NCI-H345 (cell line): ENCODE measurements at regions not wholly inside any gene's neighbourhood (a gene's known extent, or its start where the extent isn't known, plus 50 kb on each side); places are given as distances from the start of the nearest gene placed in this dataset.

Experiments used
- DNase-seq: peaks from one replicate; lab custom pipeline; 2025; lab: John Stamatoyannopoulos, UW

DNA sequence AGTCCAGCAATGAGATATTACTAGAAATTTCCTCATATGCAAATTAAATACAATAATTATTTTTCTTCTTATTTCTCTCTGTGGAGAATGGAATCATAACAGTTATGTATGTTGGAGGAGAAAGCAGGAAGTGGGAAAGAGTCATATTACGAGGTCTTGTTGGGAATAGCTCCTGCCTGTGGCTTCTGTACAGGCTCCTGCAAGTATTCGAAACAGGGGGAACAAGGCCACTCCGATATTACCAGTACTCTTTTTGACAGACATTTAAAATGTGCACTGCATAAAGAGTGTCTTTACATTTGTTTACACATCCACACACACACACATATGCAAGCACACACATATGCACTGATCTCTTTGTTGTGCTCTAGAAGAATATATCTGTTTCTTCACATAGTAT, 812.0 kb upstream of the ZNF608 start:
- DNase-seq = no peak

DNA sequence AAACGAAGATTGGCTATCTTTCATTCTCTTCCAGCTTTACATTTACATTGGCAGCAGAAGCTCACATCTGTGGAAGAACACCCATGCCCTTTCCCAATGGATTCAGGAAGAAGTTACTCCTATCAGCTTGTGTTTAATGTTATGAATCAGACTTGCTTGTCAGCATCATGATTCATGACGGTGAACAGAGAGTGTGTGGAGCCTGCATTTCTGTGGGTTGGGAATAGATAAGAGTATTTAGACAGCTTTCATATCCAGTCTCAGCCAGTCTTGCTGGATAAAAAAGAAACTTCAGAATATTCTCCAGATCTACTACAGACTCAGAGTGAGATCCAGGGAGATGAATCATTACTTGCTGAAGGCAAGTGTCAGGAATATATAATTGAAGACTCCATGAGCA, 812.9 kb upstream of the ZNF608 start:
- no peak for DNase-seq

GRCh38 chr5:125560476-125561225, 814.2 kb upstream of the ZNF608 start:
- no peak for DNase-seq

DNA sequence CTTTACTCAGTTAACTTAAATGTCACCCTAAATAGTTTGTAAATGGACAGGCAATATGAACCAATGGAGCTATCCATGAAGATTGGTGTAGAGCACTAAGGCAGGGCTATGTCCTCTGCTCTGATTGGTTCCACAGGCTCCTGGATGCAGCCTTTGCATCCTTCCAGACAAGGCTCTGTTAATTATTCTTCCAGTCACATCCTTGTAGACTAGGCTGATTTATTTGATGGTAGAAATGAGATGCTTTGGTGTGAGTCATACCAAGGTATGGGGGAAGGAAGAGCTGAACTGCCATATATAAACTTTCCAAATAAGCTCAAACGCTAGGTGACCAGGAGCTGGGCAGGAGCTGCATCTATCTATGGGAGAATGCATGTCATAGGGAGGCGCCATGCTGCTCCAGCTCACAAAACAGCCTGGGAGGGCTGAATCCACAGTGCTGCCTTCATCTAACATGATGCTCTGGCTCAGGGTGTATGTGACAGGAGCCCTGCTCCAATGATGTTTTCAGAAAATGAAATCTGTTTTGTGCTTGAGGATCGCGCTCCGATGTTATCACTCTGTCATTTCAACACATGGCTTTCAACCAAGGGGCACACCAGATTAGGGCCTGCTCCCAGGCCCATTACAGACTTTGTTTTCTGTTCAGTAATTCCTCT, 818.0 kb upstream of the ZNF608 start:
- no peak for DNase-seq

GRCh38 chr5:125574491-125575044, 828.1 kb upstream of the ZNF608 start:
- no peak for DNase-seq

DNA sequence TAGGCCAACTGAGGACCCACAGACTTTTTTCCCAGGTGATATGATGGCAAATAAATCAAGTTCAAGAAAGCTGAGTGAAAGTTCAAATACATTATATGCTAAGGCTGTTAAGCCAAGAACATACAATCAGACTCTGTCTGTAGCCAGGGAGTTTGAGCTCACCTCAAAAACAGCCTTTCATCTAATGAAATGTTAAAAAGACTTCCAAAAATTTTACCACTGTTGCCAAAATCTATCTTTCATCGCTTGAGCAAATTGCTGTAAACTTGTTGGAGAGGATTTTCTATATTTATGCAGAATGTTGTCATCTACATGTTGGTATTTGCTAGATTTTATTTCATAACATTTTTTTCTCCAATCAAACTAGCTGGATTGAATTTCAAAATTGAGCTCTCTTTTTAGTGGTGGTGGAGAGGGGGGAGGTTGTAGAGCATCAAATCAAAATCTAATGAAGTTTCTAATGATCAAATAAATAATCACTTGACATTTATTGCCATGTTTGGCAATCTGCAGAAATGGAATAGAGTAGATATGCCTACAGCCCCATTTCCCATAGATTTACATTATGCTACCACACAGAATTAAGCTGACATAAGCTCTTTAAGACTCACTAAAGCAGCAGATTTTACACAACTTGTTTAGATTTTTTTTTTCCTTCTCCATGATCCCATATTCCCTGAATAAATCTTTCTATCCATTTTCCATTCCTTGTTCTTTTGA, 828.9 kb upstream of the ZNF608 start:
- DNase-seq = no peak

- peak; percentile 48 for DNase-seq
Observed at GRCh38 chr5:125575891-125576505, 829.6 kb upstream of the ZNF608 start.

DNA sequence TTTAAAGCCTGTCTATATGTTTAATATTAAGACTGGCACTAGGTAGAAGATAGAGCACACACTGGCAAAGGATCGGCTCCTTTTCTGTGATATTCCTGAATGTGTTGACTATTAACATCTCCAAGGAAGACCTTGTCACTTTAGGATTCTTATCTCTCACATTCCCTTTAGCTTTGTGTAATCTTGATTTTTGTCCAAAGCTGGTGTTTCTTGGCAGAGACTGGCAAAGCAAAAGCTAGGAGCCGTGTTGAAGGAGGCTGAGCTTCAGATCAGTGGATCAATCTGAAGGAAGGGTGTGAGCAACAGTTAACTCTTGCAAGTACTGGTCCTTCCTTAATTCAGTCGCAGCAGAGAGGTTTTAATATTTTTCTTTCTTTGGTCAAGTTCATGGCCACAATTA, 830.4 kb upstream of the ZNF608 start:
- no peak for DNase-seq

GRCh38 chr5:125578551-125578950, 832.1 kb upstream of the ZNF608 start:
- no peak for DNase-seq

GRCh38 chr5:125579182-125579581, 832.7 kb upstream of the ZNF608 start:
- DNase-seq = peak; percentile 44

- DNase-seq = no peak
Observed at GRCh38 chr5:125581311-125581710, 834.9 kb upstream of the ZNF608 start.

DNA sequence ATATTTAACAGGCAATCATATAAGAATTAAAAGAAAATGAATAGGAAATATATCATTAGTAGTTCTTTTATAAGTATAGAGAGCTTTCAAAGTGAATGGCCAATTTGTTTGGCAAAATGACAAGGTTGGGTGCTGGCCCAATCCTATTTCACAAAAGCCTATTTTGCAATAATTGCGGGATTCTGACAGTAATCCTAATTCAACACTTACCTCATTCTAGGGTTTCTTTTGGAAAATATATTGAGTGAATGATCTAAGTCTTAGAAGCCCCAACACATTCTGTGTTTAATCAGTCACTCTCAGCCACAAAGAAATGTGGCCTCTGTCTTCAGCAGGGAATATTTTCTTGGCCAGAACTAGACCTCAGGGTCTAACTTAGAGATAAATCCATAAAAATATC, 835.9 kb upstream of the ZNF608 start:
- no peak for DNase-seq

- no peak for DNase-seq
Observed at GRCh38 chr5:125583321-125584139, 837.1 kb upstream of the ZNF608 start.

DNA sequence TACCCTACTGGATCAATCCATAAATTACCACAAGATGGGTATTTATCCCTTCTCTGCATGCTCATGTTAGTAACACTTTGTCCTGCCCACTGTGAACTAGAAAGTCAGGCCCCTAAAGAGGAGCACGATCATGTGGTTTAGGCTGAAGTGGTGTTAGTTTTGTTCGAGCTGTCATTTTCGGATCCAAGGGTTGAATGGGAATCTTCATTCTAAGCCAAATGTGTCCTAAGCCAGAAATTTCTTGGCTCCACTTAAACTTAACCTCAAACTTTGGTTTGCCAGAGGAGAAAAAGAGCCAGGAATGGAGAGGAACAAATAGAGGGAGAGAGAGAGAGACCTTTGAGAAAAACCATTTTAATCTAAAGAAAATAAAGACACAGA, 837.7 kb upstream of the ZNF608 start:
- no peak for DNase-seq

- no peak for DNase-seq
Observed at GRCh38 chr5:125587631-125588030, 835.6 kb upstream of the GRAMD2B start.

DNA sequence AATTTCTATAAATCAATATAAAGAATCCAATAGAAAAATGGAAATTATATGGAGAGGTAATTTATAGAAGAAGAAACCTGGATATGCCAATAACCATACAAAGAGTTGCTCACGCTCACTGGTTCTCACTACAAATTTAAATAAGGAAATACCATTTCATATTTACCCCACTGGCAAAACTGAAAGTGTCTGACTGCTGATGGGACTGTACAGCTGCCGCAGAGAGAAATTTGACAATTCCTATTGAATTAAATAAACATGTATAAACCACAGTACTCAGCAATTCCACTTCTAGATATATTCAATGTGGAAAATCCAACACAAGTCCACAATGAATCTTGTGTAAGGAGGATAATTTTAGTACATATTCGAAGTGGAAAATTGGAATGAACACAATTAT, 830.4 kb upstream of the GRAMD2B start:
- no peak for DNase-seq

DNA sequence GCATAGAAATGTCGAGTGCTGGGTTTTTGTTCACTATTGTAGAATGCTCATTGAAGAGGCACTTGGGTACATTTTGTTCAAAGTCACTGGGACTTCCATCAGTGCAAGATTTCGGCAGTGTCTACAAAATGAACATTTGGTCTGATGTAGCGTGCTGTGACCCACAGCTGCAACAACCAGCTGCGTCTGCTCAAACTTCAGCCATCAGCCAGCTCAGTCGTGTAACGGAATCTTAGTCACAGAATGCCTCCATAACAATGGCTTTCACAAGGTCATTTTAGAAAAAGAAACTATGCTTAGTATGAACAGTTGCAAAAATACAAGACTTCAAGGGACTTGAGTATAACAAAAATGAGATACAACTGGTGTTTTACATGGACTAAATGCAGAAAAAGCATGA, 828.1 kb upstream of the GRAMD2B start:
- no peak for DNase-seq

DNA sequence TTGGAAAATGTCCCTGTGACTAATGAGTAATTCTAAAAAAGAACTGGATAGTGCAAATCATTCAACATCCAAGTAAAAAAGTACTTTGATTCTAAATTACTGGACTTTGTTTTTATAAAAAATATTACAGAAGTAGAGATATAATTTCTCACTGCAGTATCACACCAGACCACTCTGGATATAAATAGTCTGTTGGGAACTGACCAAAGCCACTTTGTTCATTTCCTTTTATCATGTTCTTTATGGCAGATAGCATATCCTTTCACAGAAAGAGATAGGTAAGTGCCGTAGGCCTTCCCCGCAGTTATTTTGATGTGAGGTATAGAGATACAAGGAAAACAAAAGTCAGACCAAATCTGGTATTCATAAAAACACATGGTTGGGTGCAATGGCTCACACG, 827.4 kb upstream of the GRAMD2B start:
- no peak for DNase-seq

DNA sequence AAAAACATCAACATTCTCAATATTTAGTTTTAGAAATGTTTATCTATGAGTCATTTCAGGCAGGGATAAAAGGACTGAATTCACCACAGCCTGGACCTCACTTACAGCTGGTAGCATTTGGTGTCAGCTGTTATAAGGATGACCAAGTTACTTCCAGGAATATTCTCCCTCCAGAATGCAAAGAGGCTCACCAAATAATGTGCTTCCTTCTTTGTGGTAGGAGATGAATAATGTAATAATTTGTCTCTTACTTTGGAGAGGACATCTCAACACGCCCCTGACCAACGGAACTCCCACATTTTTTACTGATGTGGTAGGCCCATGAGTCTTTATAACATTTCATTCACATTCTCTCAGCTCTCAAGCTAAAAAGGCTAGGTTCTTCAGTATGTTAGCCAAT, 825.9 kb upstream of the GRAMD2B start:
- DNase-seq = no peak

GRCh38 chr5:125600559-125600958, 822.6 kb upstream of the GRAMD2B start:
- DNase-seq = no peak

- no peak for DNase-seq
Observed at GRCh38 chr5:125602184-125602583, 821.0 kb upstream of the GRAMD2B start.

GRCh38 chr5:125603321-125603720, 819.9 kb upstream of the GRAMD2B start:
- no peak for DNase-seq
